ENCODE measurements at regions not wholly inside any gene's neighbourhood (a gene's known extent, or its start where the extent isn't known, plus 50 kb on each side); places are given as distances from the start of the nearest gene placed in this dataset.
"Not testable (repeated sequence)": the region's sequence is repeated elsewhere in the genome, so short reads cannot be mapped to it uniquely, and the experiment has no call there.

DNA sequence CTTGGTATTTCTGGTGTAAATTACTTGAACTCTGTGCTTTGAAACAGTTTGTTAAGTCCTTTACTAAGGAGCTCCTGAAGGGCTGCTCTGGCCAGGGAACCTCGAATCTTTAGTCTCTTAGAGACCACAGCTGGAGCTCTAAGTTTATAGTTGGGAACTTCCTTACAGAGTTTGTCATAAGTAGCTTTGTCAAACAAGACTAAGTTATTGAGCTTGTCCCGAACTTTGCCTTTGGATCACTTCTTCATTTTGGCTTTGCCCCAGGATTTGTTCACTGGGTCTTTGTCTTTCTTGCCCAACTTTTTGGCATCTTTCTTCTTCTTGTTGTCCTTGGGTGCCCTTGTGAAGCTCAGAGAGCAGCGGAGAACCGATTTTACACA is 64.8 kb downstream of the FAM50B start:
- no peak for TF ChIP-seq GATA1 (IDR thresholded peaks at IDR 0.05; ENCODE audit: low read depth, low read length)
- TF ChIP-seq POLR2A (IDR thresholded peaks at IDR 0.05; ENCODE audit: low read length) = no peak
- no peak for DNase-seq

DNA sequence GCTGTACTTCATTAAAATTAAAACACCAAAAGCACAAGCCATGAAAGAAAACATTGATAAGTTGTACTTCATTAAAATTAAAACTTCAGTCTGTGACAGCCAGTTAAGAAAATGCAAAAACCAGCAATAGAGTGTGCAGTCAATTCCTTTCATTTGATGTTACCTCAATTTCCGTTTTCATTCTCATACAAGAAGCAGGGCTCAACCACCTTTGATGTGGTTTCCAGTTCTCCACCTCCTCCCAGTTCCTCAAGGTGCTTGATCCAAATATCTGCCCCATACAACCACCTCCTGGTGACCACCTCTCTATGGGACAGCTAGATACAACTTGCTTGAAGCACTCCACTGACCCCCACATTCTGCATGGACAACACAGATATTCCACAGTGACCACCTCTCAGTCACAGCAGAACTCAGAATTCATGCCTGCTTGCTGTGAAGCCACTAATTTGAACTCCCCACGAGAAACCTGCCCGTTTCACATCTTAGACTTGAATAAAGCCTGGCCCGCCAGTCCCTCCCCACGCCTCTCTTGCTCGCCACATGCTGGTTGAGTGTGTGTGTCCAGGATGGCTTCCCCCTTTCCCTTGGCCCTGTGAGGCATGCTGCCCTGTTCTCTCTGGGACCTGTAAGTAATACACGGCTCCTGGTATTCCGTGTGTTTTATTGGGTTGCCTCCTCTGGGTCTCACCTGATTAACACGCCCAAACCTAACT is 66.1 kb downstream of the FAM50B start:
- TF ChIP-seq POLR2A (IDR thresholded peaks at IDR 0.05; ENCODE audit: low read length) (no peak), GATA1 (IDR thresholded peaks at IDR 0.05; ENCODE audit: low read depth, low read length) (no peak)
- no peak for DNase-seq

DNA sequence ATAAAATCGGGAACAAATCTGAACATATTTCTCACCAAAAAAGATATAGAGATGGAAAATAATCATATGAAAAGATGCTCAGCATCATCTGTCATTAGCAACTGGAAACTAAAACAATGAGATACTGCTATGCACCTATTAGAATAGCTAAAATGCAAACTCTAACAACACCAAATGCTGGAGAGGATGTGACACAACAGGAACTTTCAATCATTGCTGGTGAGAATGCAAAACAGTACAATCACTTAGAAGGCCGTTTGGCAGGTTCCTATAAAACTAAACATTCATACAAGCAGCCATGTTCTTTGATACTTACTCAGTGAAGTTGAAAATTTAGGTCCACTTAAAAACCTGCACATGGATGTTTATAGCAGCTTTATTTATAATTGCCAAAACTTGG is 67.0 kb downstream of the FAM50B start:
- no peak for TF ChIP-seq POLR2A (IDR thresholded peaks at IDR 0.05; ENCODE audit: low read length)
- TF ChIP-seq GATA1 (IDR thresholded peaks at IDR 0.05; ENCODE audit: low read depth, low read length) = no peak
- DNase-seq = no peak

GRCh38 chr6:3916749-3917148 is 67.6 kb downstream of the FAM50B start:
- DNase-seq = not testable (repeated sequence)

DNA sequence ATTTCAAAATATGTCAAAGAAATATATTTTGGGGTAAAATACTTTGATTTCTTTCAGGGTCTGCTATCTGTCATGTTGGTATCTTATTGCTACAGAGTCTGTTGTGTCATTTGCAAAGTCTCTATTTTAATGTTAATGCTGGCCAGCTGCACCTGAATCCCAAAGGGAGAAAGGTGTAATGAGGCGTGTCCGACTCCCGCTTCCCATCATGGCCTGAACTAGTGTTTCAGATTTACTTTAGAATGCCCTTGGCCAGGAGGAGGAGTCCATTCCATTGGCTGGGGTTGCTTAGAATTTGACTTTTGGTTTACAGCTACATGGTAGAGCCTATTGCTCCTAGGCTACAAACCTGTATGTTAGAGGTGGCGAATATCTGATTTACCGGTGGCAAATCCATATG is 69.3 kb downstream of the FAM50B start:
- DNase-seq = no peak
- TF ChIP-seq GATA1 (IDR thresholded peaks at IDR 0.05; ENCODE audit: low read depth, low read length) = no peak
- TF ChIP-seq POLR2A (IDR thresholded peaks at IDR 0.05; ENCODE audit: low read length) = no peak

GRCh38 chr6:3919130-3919628 is 70.0 kb downstream of the FAM50B start:
- no peak for DNase-seq
- TF ChIP-seq POLR2A (IDR thresholded peaks at IDR 0.05; ENCODE audit: low read length) (no peak), GATA1 (IDR thresholded peaks at IDR 0.05; ENCODE audit: low read depth, low read length) (no peak)

- DNase-seq = no peak
- TF ChIP-seq GATA1 (IDR thresholded peaks at IDR 0.05; ENCODE audit: low read depth, low read length) (no peak), POLR2A (IDR thresholded peaks at IDR 0.05; ENCODE audit: low read length) (no peak)
Observed at GRCh38 chr6:3919849-3920248, 70.7 kb downstream of the FAM50B start.

GRCh38 chr6:3920321-3920720 is 71.1 kb downstream of the FAM50B start:
- TF ChIP-seq POLR2A (IDR thresholded peaks at IDR 0.05; ENCODE audit: low read length) (no peak), GATA1 (IDR thresholded peaks at IDR 0.05; ENCODE audit: low read depth, low read length) (no peak)
- DNase-seq = no peak

GRCh38 chr6:3921663-3922062 is 72.5 kb downstream of the FAM50B start:
- TF ChIP-seq GATA1 (IDR thresholded peaks at IDR 0.05; ENCODE audit: low read depth, low read length) = no peak
- no peak for TF ChIP-seq POLR2A (IDR thresholded peaks at IDR 0.05; ENCODE audit: low read length)
- no peak for DNase-seq

- not testable (repeated sequence) for DNase-seq
Observed at GRCh38 chr6:3922619-3923018, 73.4 kb downstream of the FAM50B start.

GRCh38 chr6:3925223-3926149 is 76.3 kb downstream of the FAM50B start:
- DNase-seq = not testable (repeated sequence)

GRCh38 chr6:3926150-3926482 is 76.9 kb downstream of the FAM50B start:
- no peak for DNase-seq
- TF ChIP-seq POLR2A (IDR thresholded peaks at IDR 0.05; ENCODE audit: low read length) (no peak), GATA1 (IDR thresholded peaks at IDR 0.05; ENCODE audit: low read depth, low read length) (no peak)

DNA sequence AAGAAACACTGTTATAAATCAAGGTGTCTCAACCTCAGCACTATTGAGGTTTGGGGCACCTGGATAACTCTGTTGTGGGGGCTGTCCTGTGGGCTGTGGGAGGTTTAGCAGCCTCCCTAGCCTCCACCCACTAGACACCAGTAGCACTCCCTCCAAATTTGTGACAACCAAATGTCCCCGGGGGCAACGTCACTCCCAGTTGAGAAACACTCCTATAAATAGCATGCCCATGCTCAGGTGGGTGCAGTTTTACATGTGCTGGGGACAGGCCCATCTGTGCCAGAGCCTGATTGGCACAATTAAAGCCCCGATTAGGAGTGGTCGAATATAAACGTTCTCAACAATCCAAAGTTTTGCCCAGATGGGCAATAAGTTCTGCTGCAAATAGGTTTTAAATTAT is 78.9 kb downstream of the FAM50B start:
- no peak for TF ChIP-seq POLR2A (IDR thresholded peaks at IDR 0.05; ENCODE audit: low read length)
- no peak for TF ChIP-seq GATA1 (IDR thresholded peaks at IDR 0.05; ENCODE audit: low read depth, low read length)
- DNase-seq = no peak

DNA sequence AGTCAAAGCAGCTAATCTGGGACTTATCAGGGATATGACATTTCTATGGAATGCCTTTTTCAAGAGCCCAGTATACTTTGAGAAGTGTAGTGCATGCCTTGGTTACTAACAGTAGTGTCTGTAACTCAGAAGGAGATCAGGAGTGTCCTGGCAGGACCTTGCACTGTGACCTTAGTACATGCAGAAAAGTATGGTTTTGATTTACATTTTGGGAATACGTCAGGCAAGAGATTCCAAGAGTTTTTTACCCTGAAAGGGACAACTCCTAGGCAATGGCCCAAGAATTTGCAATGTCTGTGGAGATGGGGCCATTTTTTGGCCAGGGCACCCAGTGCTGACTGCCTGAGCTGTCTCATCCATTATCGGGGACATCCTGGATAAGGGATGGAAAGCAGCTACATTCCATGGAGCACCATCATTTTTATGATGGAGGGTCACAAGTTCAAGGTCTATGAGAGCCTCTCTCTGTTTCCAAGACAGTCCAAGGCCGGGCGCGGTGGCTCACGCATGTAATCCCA is 80.2 kb downstream of the FAM50B start:
- TF ChIP-seq GATA1 (IDR thresholded peaks at IDR 0.05; ENCODE audit: low read depth, low read length) (no peak), POLR2A (IDR thresholded peaks at IDR 0.05; ENCODE audit: low read length) (no peak)
- DNase-seq = no peak

DNA sequence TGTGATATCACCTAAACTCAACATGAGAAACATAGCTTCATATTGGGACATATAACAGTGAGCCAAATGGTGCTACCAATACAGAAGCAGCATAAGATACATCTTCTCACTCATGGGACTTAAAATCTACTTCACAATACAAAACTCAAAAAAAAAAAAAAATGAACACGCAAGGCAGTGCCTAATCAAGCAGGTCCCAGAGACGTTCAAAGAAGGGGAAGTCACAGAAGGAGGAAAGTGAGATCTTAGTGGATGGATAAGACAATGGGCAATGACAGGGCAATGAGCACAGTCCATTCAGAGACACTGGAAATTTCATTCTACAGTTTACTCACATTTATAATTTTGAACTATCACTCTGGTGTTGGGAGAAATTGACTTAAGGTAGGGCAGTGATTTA is 88.3 kb downstream of the FAM50B start:
- DNase-seq = no peak
- no peak for TF ChIP-seq POLR2A (IDR thresholded peaks at IDR 0.05; ENCODE audit: low read length)
- no peak for TF ChIP-seq GATA1 (IDR thresholded peaks at IDR 0.05; ENCODE audit: low read depth, low read length)
